OCI-LY3 (cell line): ENCODE measurements at regions not wholly inside any gene's neighbourhood (a gene's known extent, or its start where the extent isn't known, plus 50 kb on each side); places are given as distances from the start of the nearest gene placed in this dataset.
A peak's percentile ranks its signal among the peaks of the same experiment; 100 is the strongest.
"Not testable (repeated sequence)": the region's sequence is repeated elsewhere in the genome, so short reads cannot be mapped to it uniquely, and the experiment has no call there.

ENCODE experiments used
- H2AFZ ChIP-seq: fragments of 200-600, 300-600 bp; shearing (Covaris generic); 2 replicates; pipeline ENCODE4 v1.6.0; 2014; ENCODE audit warnings: antibody characterized with exemption, low read depth, low read length
- H3K27ac ChIP-seq: fragments of 200-600, 300-600 bp; sonication (generic); 2 replicates; pipeline ENCODE4 v1.5.1; 2014; ENCODE audit warnings: mild to moderate bottlenecking, low read length, moderate library complexity, mixed read lengths
- H3K27me3 ChIP-seq: fragments of 200-600, 300-600 bp; sonication (generic); 2 replicates; pipeline ENCODE4 v1.6.1; 2014; ENCODE audit warnings: low read depth, low read length, mixed read lengths
- H3K36me3 ChIP-seq: fragments of 200-600, 300-600 bp; sonication (generic); replicated peaks from 2 replicates; pipeline ENCODE3; 2014; ENCODE audit warnings: low read depth, low read length, mixed read lengths
- H3K4me1 ChIP-seq: fragments of 300-600, 200-600 bp; sonication (generic); 2 replicates; pipeline ENCODE4 v1.6.1; 2014; ENCODE audit warnings: low read length, mixed read lengths
- H3K4me2 ChIP-seq: fragments of 200-600, 300-600 bp; sonication (generic); 2 replicates; pipeline ENCODE4 v1.6.1; 2014; ENCODE audit warnings: low read length, mixed read lengths
- H3K4me3 ChIP-seq: fragments of 300-600, 200-600 bp; sonication (generic); 2 replicates; pipeline ENCODE4 v1.5.1; 2014; ENCODE audit warnings: antibody characterized with exemption, mild to moderate bottlenecking, low read length, moderate library complexity
- H3K79me2 ChIP-seq: fragments of 300-600, 200-600 bp; shearing (Covaris generic); 2 replicates; pipeline ENCODE4 v1.6.1; 2014; ENCODE audit warnings: mild to moderate bottlenecking, low read length, mixed read lengths
- H3K9ac ChIP-seq: fragments of 300-600, 200-600 bp; shearing (Covaris generic); 2 replicates; pipeline ENCODE4 v1.6.0; 2014; ENCODE audit warnings: mild to moderate bottlenecking, low read length, moderate library complexity
- H3K9me3 ChIP-seq: fragments of 200-600, 300-600 bp; shearing (Covaris generic); 2 replicates; pipeline ENCODE4 v1.6.1; 2014; ENCODE audit warnings: low read length, mixed read lengths; ENCODE audit not compliant: insufficient read depth
- H4K20me1 ChIP-seq: fragments of 200-600, 300-600 bp; sonication (generic); 2 replicates; pipeline ENCODE4 v1.6.1; 2016; ENCODE audit warnings: low read length, mixed read lengths; ENCODE audit not compliant: insufficient read depth
- EZH2phosphoT487 ChIP-seq: fragments of 200-600 bp; shearing (Covaris generic); IDR thresholded peaks from 2 replicates; pipeline ENCODE4 v1.6.1; 2018; ENCODE audit warnings: antibody characterized with exemption, mixed run types, low read depth
- TF ChIP-seq, protein P1 (sequence below): fragments of 200-600, 300-600 bp; sonication (generic); IDR thresholded peaks from 2 replicates; pipeline ENCODE4 v1.5.1; 2014; ENCODE audit warnings: antibody characterized with exemption, low read length, low read depth

DNA sequence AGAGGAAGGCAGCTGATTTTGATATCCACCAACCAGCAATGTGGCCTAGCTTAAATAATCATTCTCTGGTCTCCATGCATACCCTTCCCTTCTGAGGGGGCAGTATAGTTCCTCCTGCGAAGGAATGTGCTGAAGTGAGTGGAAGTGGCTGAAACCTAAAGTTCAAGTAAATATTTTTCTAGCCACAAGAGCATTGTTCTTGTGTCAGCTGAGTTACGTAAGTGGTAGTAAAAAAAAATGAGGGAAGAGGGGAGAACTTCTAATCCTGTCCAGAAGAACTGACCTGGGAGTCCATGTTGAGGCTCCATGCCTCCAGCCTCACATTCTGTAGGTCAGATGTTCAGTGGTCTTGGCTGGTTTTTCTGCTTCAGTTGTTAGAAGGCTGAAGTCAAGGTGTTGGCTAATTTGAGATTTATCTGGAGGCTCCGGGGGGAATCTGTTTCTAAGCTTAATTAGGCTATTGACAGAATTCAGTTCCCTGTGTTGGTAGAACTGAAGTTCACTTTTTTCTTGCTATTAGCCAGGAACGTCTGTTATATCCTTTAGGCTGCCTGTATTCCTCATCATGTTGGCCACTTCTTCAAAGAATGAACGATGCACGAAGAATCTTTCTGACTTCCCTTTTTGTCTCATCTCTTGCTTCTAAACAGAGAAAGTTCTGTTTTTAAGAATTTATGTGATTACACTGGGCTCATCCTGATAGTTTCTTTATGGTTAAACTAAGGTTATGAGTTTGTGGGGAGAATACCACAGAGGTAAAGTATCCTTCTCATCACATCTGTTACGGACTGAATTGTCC is 207.1 kb upstream of the PRSS16 start:
- no peak for TF ChIP-seq EZH2phosphoT487
- TF ChIP-seq, protein P1, sequence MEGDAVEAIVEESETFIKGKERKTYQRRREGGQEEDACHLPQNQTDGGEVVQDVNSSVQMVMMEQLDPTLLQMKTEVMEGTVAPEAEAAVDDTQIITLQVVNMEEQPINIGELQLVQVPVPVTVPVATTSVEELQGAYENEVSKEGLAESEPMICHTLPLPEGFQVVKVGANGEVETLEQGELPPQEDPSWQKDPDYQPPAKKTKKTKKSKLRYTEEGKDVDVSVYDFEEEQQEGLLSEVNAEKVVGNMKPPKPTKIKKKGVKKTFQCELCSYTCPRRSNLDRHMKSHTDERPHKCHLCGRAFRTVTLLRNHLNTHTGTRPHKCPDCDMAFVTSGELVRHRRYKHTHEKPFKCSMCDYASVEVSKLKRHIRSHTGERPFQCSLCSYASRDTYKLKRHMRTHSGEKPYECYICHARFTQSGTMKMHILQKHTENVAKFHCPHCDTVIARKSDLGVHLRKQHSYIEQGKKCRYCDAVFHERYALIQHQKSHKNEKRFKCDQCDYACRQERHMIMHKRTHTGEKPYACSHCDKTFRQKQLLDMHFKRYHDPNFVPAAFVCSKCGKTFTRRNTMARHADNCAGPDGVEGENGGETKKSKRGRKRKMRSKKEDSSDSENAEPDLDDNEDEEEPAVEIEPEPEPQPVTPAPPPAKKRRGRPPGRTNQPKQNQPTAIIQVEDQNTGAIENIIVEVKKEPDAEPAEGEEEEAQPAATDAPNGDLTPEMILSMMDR: no peak
- no peak overlapping the region for H3K9ac ChIP-seq
- H3K36me3 ChIP-seq: no peaks in the 10 kb centered on the region
- H3K9me3 ChIP-seq: no peaks in the 10 kb centered on the region
- H3K4me1 ChIP-seq: peaks cover 9% of the 10 kb centered on the region
- no peak overlapping the region for H3K4me3 ChIP-seq
- no peak overlapping the region; the same call in 1 of the 2 replicates for H2AFZ ChIP-seq
- H3K4me2 ChIP-seq: no peak overlapping the region
- no peaks in the 10 kb centered on the region for H3K27me3 ChIP-seq
- H3K27ac ChIP-seq: no peak overlapping the region
- H4K20me1 ChIP-seq: no peaks in the 10 kb centered on the region
- H3K79me2 ChIP-seq: no peaks in the 10 kb centered on the region

DNA sequence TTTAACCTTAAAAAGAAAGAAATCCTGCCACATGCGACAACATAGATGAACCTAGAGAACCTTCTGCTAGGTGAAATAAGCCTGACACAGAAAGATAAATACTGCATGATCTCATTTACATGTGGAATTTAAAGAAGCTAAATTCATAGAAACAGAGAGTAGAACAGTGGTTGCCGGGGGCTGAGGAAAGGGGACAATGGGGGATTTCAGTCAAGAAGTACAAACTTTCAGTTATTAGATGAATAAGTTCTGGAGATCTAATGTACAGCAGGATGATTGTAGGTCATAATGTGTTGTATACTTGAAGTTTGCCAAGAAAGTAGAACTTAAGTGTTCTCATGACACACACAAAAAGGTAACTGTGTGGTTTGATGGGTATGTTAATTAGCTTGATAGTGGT is 204.3 kb upstream of the PRSS16 start:
- Histone ChIP-seq H3K27me3 (no peaks in the 10 kb centered on the region), H3K4me2 (no peak overlapping the region), H3K36me3 (no peaks in the 10 kb centered on the region), H2AFZ (no peak overlapping the region), H3K9me3 (no peaks in the 10 kb centered on the region), H3K79me2 (no peaks in the 10 kb centered on the region), H3K9ac (no peak overlapping the region), H4K20me1 (no peaks in the 10 kb centered on the region), H3K27ac (no peak overlapping the region), H3K4me3 (no peak overlapping the region), H3K4me1 (peaks cover 9% of the 10 kb centered on the region)
- no peak for TF ChIP-seq EZH2phosphoT487
- TF ChIP-seq, protein P1: no peak

DNA sequence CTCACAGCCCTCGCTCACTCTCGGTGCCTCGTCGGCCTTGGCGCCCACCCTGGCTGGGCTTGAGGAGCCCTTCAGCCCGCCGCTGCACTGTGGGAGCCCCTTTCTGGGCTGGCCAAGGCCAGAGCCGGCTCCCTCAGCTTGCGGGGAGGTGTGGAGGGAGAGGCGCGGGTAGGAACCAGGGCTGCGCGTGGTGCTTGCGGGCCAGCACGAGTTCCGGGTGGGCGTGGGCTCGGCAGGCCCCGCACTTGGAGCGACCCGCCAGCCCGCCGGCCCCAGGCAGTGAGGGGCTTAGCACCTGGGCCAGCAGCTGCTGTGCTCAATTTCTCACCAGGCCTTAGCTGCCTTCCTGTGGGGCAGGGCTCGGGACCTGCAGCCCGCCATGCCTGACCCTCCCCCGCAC is 202.4 kb upstream of the PRSS16 start:
- not testable (repeated sequence) for H3K79me2 ChIP-seq, H3K36me3 ChIP-seq, H3K27me3 ChIP-seq, H3K4me1 ChIP-seq, H4K20me1 ChIP-seq, H3K9ac ChIP-seq, H2AFZ ChIP-seq, H3K4me3 ChIP-seq, H3K9me3 ChIP-seq, H3K27ac ChIP-seq, H3K4me2 ChIP-seq

DNA sequence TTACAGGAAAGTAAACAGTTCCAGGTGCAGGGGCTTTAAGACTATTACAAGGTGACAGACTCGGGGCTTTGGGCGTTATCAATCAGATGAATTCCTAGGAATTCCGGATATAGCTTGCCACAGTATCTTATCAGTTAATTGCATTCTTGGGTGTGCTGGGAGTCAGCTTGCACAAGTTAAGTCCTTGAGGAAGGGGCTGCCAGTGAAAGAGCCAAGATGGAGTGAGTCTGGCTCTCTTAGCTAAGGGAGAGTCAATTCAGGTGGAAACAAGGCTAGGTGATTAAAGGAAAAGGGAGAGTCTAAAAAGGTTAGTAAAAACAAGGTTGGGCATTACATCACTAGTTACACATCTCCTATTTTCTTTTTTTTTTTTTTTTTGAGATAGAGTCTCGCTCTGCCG is 199.8 kb upstream of the PRSS16 start:
- not testable (repeated sequence) for H3K9ac ChIP-seq, H3K36me3 ChIP-seq, H4K20me1 ChIP-seq, H3K79me2 ChIP-seq, H2AFZ ChIP-seq, H3K4me2 ChIP-seq, H3K27ac ChIP-seq, H3K4me1 ChIP-seq, H3K9me3 ChIP-seq, H3K4me3 ChIP-seq, H3K27me3 ChIP-seq

DNA sequence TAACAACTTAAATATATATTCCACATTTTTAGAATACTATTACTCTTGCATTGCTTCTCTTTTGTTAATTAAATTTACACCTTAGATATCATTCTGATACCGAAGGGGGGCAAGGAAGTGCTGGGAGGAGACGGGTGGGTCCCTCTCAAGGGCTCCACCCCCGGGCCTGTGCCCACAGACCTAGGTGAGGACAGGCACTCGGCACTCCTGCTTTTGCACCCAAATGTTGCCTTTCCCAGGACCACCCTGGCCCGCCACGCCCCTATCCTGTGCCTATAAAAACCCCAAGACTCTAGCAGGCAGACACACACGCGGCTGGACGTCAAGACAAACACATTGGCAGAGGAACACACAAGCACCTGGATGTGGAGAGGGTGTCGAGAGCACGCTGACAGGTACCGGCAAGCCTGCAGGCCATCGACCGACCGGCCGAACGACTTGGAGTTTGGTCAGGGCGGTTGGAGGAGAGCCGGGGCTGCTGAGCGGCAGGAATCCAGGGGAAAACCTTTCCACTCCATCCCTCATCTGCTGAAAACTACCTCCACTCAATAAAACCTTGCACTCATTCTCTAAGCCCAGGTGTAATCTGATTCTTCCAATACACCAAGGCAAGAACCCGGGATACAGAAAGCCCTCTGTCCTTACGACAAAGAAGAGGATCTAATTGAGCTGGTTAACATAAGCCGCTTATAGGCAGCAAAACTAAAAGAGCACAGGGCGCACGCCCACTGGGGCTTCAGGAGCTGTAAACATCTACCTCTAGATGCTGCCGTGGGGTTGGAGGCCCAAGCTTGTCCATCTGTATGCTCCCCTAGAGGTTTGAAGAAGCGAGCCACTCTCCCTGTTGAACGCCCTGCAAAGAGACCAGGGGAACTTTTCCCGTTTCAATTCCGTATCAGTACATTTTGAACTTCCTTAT is 197.4 kb upstream of the PRSS16 start:
- H3K27ac ChIP-seq: no peak overlapping the region
- no peaks in the 10 kb centered on the region for H4K20me1 ChIP-seq
- no peak overlapping the region for H3K4me2 ChIP-seq
- no peaks in the 10 kb centered on the region for H3K9me3 ChIP-seq
- no peaks in the 10 kb centered on the region for H3K79me2 ChIP-seq
- no peaks in the 10 kb centered on the region for H3K36me3 ChIP-seq
- H3K4me1 ChIP-seq: peaks cover 10% of the 10 kb centered on the region
- TF ChIP-seq, protein P1: no peak
- no peak for TF ChIP-seq EZH2phosphoT487
- H2AFZ ChIP-seq: no peak overlapping the region
- no peak overlapping the region for H3K9ac ChIP-seq
- no peak overlapping the region for H3K4me3 ChIP-seq
- no peaks in the 10 kb centered on the region for H3K27me3 ChIP-seq

DNA sequence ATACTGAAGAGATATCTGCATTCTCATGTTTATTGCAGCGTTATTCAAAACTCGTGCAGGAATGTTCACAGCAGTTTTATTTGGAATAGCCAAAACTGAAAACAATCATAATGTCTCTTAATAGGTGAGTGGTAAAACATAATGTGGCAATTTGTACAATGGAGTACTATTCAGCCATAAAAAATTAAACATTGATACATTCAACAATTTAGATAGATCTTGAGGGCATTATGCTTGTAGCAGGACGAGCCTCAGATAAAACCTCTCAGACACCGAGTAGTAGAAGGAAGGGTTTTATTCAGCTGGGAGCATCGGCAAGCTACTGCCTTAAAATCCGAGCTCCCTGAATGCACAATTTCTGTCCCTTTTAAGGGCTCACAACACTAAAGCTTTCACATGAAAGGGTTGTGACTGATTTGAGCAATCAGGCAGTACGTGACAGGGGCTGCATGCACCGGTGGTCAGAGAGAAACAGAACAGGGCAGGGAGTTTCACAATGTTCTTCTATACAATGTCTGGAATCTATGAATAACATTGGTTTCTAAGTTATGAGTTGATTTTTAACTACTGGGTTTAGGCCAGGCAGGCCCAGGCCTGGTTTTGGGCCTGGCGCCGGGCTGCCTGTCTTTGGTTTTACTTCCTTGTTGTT is 195.3 kb upstream of the PRSS16 start:
- H3K27ac ChIP-seq: peak overlapping the region; percentile 35

More for the DNA sequence above, 195.3 kb upstream of the PRSS16 start:
- not testable (repeated sequence) for H3K9ac ChIP-seq, H3K36me3 ChIP-seq, H4K20me1 ChIP-seq, H3K9me3 ChIP-seq, H3K27me3 ChIP-seq, H2AFZ ChIP-seq, H3K79me2 ChIP-seq, H3K4me3 ChIP-seq
- Histone ChIP-seq H3K4me2 (0 out of 2 replicates have a peak overlapping the region, but pooled peaks have one; percentile 20), H3K4me1 (peaks cover 10% of the 10 kb centered on the region)
